ENCODE measurements at regions not wholly inside any gene's neighbourhood (a gene's known extent, or its start where the extent isn't known, plus 50 kb on each side); places are given as distances from the start of the nearest gene placed in this dataset.

DNA sequence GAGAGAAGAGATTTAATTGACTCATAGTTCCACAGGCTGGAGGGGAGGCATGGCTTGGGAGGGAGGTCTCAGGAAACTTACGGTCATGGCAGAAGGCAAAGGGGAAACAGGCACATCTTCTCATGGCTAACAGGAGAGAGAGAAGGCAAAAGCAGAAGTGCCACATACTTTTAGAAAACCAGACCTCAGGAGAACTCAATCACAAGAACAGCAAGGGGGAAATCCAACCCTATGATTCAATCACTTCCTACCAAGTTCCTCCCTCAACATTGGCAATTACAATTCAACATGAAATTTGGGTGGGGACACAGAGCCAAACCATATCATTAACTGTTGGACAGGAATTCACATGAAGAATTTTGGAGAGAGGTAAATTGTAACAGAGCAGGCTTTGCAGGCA, 485.3 kb upstream of the PITX2 start:
- DNase-seq: no peak
- H3K4me1 ChIP-seq (ENCODE audit: insufficient read depth, low read length): no peaks in the 10 kb centered on the region

DNA sequence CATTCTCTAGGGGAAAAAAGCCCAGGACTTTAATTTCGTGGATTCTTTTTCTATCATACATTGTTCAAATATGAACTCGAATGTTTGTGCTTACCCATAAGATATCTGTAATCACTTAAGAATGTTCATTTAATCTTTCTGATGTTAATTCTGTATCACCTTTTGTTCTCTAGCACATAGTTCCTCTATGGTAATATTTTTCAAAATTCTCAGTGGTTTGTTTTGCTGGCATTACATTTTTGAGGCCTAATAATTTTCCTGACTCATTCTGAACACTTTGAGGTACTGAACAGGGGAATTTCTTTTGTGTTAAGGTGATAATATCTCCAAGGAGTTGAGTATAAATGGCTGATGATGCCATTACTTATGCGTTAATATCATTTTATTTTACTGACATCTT, 490.7 kb upstream of the PITX2 start:
- Histone ChIP-seq H3K36me3 (ENCODE audit: insufficient read depth, low read length) (no peaks in the 10 kb centered on the region), H3K4me2 (ENCODE audit: insufficient read depth, low read length) (no peak overlapping the region), H4K20me1 (ENCODE audit: insufficient read depth, low read length) (no peaks in the 10 kb centered on the region), H2AFZ (ENCODE audit: low read depth, low read length) (no peak overlapping the region), H3K9ac (ENCODE audit: low read depth, low read length) (no peak overlapping the region), H3K9me3 (ENCODE audit: insufficient read depth, low read length, severe bottlenecking) (no peaks in the 10 kb centered on the region), H3K79me2 (ENCODE audit: insufficient read depth, low read length) (no peaks in the 10 kb centered on the region), H3K4me1 (ENCODE audit: insufficient read depth, low read length) (no peaks in the 10 kb centered on the region), H3K27ac (ENCODE audit: low read length) (no peak overlapping the region), H3K4me3 (ENCODE audit: low read depth in 1 of 2, low read length in 2 of 2) (no peak overlapping the region), H3K27me3 (ENCODE audit: insufficient read depth, low read length, poor library complexity) (no peaks in the 10 kb centered on the region)
- TF ChIP-seq, protein P1, sequence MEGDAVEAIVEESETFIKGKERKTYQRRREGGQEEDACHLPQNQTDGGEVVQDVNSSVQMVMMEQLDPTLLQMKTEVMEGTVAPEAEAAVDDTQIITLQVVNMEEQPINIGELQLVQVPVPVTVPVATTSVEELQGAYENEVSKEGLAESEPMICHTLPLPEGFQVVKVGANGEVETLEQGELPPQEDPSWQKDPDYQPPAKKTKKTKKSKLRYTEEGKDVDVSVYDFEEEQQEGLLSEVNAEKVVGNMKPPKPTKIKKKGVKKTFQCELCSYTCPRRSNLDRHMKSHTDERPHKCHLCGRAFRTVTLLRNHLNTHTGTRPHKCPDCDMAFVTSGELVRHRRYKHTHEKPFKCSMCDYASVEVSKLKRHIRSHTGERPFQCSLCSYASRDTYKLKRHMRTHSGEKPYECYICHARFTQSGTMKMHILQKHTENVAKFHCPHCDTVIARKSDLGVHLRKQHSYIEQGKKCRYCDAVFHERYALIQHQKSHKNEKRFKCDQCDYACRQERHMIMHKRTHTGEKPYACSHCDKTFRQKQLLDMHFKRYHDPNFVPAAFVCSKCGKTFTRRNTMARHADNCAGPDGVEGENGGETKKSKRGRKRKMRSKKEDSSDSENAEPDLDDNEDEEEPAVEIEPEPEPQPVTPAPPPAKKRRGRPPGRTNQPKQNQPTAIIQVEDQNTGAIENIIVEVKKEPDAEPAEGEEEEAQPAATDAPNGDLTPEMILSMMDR (IDR thresholded peaks at IDR 0.05; ENCODE audit: borderline replicate concordance, extremely low read depth, low read length, poor library complexity, severe bottlenecking): no peak
- no peak for TF ChIP-seq EZH2 (IDR thresholded peaks at IDR 0.05; ENCODE audit: borderline replicate concordance, low read depth, low read length, severe bottlenecking)
- no peak for ATAC-seq (ENCODE audit: insufficient read depth, low read depth)
- no peak for DNase-seq

More for the DNA sequence above, 485.3 kb upstream of the PITX2 start:
- Histone ChIP-seq H3K4me3 (ENCODE audit: low read depth in 1 of 2, low read length in 2 of 2) (no peak overlapping the region), H3K27me3 (ENCODE audit: insufficient read depth, low read length, poor library complexity) (no peaks in the 10 kb centered on the region), H4K20me1 (ENCODE audit: insufficient read depth, low read length) (no peaks in the 10 kb centered on the region), H3K79me2 (ENCODE audit: insufficient read depth, low read length) (no peaks in the 10 kb centered on the region), H3K4me2 (ENCODE audit: insufficient read depth, low read length) (no peak overlapping the region), H3K9ac (ENCODE audit: low read depth, low read length) (no peak overlapping the region), H3K27ac (ENCODE audit: low read length) (no peak overlapping the region), H3K36me3 (ENCODE audit: insufficient read depth, low read length) (no peaks in the 10 kb centered on the region), H2AFZ (ENCODE audit: low read depth, low read length) (no peak overlapping the region), H3K9me3 (ENCODE audit: insufficient read depth, low read length, severe bottlenecking) (no peaks in the 10 kb centered on the region)
- no peak for TF ChIP-seq EZH2 (IDR thresholded peaks at IDR 0.05; ENCODE audit: borderline replicate concordance, low read depth, low read length, severe bottlenecking)
- TF ChIP-seq, protein P1 (IDR thresholded peaks at IDR 0.05; ENCODE audit: borderline replicate concordance, extremely low read depth, low read length, poor library complexity, severe bottlenecking): no peak
- no peak for ATAC-seq (ENCODE audit: insufficient read depth, low read depth)

DNA sequence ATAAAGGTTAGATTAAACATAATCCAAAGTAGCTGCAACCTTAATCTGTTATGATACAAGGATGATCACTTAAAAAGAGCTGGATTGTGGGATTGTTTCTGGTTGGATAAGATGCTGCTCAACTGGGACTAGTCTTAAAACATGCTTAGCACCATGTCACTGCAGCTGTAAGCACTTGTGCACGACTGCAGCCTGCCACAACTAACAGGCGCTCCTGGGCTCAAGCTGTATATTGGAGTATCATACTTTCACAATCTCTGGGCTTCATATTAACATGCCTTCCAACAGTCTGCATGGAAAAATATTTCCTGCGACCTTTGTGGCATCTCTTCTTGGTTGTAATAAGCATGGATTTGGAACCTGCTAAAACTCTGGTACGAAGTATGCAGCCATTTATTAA, 493.0 kb upstream of the PITX2 start:
- H3K79me2 ChIP-seq (ENCODE audit: insufficient read depth, low read length): no peaks in the 10 kb centered on the region
- no peaks in the 10 kb centered on the region for H3K4me1 ChIP-seq (ENCODE audit: insufficient read depth, low read length)
- no peak overlapping the region for H3K27ac ChIP-seq (ENCODE audit: low read length)
- no peak for TF ChIP-seq EZH2 (IDR thresholded peaks at IDR 0.05; ENCODE audit: borderline replicate concordance, low read depth, low read length, severe bottlenecking)
- TF ChIP-seq, protein P1 (IDR thresholded peaks at IDR 0.05; ENCODE audit: borderline replicate concordance, extremely low read depth, low read length, poor library complexity, severe bottlenecking): no peak
- no peak overlapping the region for H2AFZ ChIP-seq (ENCODE audit: low read depth, low read length)
- H3K9ac ChIP-seq (ENCODE audit: low read depth, low read length): no peak overlapping the region
- H4K20me1 ChIP-seq (ENCODE audit: insufficient read depth, low read length): no peaks in the 10 kb centered on the region
- H3K9me3 ChIP-seq (ENCODE audit: insufficient read depth, low read length, severe bottlenecking): no peaks in the 10 kb centered on the region
- DNase-seq: no peak
- ATAC-seq (ENCODE audit: insufficient read depth, low read depth): no peak
- no peak overlapping the region for H3K4me2 ChIP-seq (ENCODE audit: insufficient read depth, low read length)
- no peaks in the 10 kb centered on the region for H3K27me3 ChIP-seq (ENCODE audit: insufficient read depth, low read length, poor library complexity)
- no peak overlapping the region for H3K4me3 ChIP-seq (ENCODE audit: low read depth in 1 of 2, low read length in 2 of 2)
- H3K36me3 ChIP-seq (ENCODE audit: insufficient read depth, low read length): no peaks in the 10 kb centered on the region

DNA sequence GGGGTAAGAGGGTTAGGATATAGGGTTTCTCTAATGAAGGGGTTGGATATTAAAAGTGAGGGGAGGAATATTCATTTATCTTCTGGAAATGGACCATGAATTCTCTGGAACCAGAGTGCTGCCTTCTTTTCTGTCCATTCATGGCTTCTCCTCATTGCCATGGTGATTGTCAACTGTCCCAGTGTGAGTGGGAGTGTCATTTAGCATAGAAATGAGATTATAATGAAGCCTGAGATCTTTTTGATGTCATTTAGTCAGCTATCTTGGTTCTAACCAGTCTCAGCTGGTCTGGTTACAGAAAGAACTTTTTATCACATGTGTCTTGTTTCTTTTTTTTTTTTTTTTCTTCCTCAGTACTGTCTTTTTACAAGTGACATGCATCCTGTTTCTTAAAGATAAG, 497.3 kb upstream of the PITX2 start:
- Histone ChIP-seq H2AFZ (ENCODE audit: low read depth, low read length) (no peak overlapping the region), H3K4me2 (ENCODE audit: insufficient read depth, low read length) (no peak overlapping the region), H4K20me1 (ENCODE audit: insufficient read depth, low read length) (no peaks in the 10 kb centered on the region), H3K36me3 (ENCODE audit: insufficient read depth, low read length) (no peaks in the 10 kb centered on the region), H3K79me2 (ENCODE audit: insufficient read depth, low read length) (no peaks in the 10 kb centered on the region), H3K4me3 (ENCODE audit: low read depth in 1 of 2, low read length in 2 of 2) (no peak overlapping the region), H3K9ac (ENCODE audit: low read depth, low read length) (no peak overlapping the region), H3K27me3 (ENCODE audit: insufficient read depth, low read length, poor library complexity) (no peaks in the 10 kb centered on the region), H3K27ac (ENCODE audit: low read length) (no peak overlapping the region), H3K4me1 (ENCODE audit: insufficient read depth, low read length) (no peaks in the 10 kb centered on the region), H3K9me3 (ENCODE audit: insufficient read depth, low read length, severe bottlenecking) (no peaks in the 10 kb centered on the region)
- ATAC-seq (ENCODE audit: insufficient read depth, low read depth): no peak
- TF ChIP-seq, protein P1 (IDR thresholded peaks at IDR 0.05; ENCODE audit: borderline replicate concordance, extremely low read depth, low read length, poor library complexity, severe bottlenecking): no peak
- no peak for TF ChIP-seq EZH2 (IDR thresholded peaks at IDR 0.05; ENCODE audit: borderline replicate concordance, low read depth, low read length, severe bottlenecking)
- no peak for DNase-seq

Measured in DND-41 (cell line).